Epithelial cell of proximal tubule (primary cell): ENCODE measurements at regions not wholly inside any gene's neighbourhood (a gene's known extent, or its start where the extent isn't known, plus 50 kb on each side); places are given as distances from the start of the nearest gene placed in this dataset.

Experiments used
- DNase-seq: peaks from one replicate; pipeline ENCODE4 v3.0.0-alpha.2; 2011; ENCODE audit warnings: low read depth
- H3K4me3 ChIP-seq: 2 replicates; pipeline ENCODE4 v1.5.1; 2011; ENCODE audit warnings: low read depth, mild to moderate bottlenecking, low read length
- TF ChIP-seq, protein P1 (sequence below): conservative IDR thresholded peaks from 2 replicates; pipeline ENCODE4 v1.5.1; 2012; ENCODE audit warnings: low read depth, mild to moderate bottlenecking, low read length

DNA sequence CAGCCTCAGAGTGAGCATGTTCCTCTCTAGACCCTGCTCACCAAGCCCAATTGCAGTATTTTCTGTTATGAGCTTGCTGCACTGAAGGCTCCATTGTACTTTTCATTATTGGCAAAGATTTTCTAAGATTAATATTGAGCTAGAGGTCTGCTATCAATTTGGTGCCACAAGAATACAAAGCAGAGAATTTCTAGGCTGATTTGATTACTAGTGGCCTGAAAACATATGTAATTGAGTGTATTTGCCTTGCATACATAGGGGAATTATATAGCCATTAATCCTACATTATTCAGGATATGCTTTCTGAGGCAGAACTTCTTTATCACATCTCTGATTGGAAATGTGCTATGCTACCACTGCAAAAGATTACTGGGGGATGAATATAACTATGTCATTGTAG lies 322.9 kb upstream of the ZC3H12C start:
- TF ChIP-seq, protein P1, sequence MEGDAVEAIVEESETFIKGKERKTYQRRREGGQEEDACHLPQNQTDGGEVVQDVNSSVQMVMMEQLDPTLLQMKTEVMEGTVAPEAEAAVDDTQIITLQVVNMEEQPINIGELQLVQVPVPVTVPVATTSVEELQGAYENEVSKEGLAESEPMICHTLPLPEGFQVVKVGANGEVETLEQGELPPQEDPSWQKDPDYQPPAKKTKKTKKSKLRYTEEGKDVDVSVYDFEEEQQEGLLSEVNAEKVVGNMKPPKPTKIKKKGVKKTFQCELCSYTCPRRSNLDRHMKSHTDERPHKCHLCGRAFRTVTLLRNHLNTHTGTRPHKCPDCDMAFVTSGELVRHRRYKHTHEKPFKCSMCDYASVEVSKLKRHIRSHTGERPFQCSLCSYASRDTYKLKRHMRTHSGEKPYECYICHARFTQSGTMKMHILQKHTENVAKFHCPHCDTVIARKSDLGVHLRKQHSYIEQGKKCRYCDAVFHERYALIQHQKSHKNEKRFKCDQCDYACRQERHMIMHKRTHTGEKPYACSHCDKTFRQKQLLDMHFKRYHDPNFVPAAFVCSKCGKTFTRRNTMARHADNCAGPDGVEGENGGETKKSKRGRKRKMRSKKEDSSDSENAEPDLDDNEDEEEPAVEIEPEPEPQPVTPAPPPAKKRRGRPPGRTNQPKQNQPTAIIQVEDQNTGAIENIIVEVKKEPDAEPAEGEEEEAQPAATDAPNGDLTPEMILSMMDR: no peak
- no peak for DNase-seq
- H3K4me3 ChIP-seq: no peak overlapping the region

DNA sequence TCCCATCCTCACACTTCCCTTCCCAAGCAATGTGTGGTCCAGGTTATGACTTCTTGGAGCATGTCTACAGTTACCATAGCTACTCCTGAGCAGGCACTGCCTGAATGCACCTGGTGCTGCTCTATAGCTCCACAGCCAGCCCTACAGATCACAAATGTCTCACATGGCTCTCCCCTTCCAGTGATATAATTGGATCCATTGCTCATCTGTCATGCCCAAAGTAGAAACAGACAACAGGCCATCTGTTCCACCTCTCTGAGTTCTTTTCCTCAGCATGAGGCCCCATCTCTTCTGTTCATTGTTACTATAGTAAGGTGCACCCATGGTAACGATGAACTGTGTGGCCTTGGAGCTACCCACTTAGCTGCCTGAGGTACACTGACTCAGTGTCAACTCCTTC lies 320.3 kb upstream of the ZC3H12C start:
- H3K4me3 ChIP-seq: no peak overlapping the region
- TF ChIP-seq, protein P1: no peak
- DNase-seq: no peak

- TF ChIP-seq, protein P1: no peak
- DNase-seq: no peak
- no peak overlapping the region for H3K4me3 ChIP-seq
Observed at GRCh38 chr11:109775686-109776085, 317.5 kb upstream of the ZC3H12C start.

DNA sequence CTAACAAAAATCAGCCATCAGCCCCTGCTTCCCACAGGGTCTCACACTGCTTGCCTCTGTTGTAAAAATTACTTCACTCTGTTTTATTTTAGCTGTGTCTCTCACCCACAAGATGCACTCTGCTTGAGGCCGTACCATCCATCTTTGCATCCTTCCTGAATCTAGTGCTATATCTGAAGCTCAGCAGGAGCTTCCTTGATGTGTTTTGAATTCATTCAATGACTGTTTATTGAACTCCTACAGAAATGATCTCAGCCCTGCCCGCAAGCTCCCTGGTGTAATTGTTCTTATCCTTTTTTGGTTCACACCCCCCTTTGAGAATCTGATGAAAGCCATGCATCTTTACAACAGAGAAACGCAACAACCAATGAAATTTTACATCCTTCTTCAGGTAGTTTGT lies 310.2 kb upstream of the ZC3H12C start:
- no peak for DNase-seq
- no peak overlapping the region for H3K4me3 ChIP-seq
- TF ChIP-seq, protein P1: no peak

- no peak for DNase-seq
- TF ChIP-seq, protein P1: no peak
- no peak overlapping the region for H3K4me3 ChIP-seq
Observed at GRCh38 chr11:109783840-109784239, 309.4 kb upstream of the ZC3H12C start.

GRCh38 chr11:109784536-109784935 lies 308.7 kb upstream of the ZC3H12C start:
- TF ChIP-seq, protein P1: no peak
- DNase-seq: no peak
- H3K4me3 ChIP-seq: no peak overlapping the region

GRCh38 chr11:109785198-109785597 lies 308.0 kb upstream of the ZC3H12C start:
- no peak overlapping the region for H3K4me3 ChIP-seq
- no peak for DNase-seq
- TF ChIP-seq, protein P1: no peak
